ENCODE measurements at regions not wholly inside any gene's neighbourhood (a gene's known extent, or its start where the extent isn't known, plus 50 kb on each side); places are given as distances from the start of the nearest gene placed in this dataset.

GRCh38 chr5:92372766-92373165 is 989.6 kb upstream of the ARRDC3 start:
- TF ChIP-seq CTCF (IDR thresholded peaks at IDR 0.05) (no peak), ZFX (IDR thresholded peaks at IDR 0.05; ENCODE audit: borderline replicate concordance) (no peak)
